ENCODE measurements at regions not wholly inside any gene's neighbourhood (a gene's known extent, or its start where the extent isn't known, plus 50 kb on each side); places are given as distances from the start of the nearest gene placed in this dataset.
A peak's percentile ranks its signal among the peaks of the same experiment; 100 is the strongest.

GRCh38 chr2:45250176-45250575 lies 240.9 kb upstream of the SIX2 start:
- no peaks in the 10 kb centered on the region for H3K36me3 ChIP-seq (ENCODE audit: control insufficient read depth in 2 of 2, insufficient read depth in 2 of 2, low read length in 2 of 2)
- H3K9me3 ChIP-seq (ENCODE audit: control insufficient read depth in 2 of 2, low read length in 2 of 2): no peaks in the 10 kb centered on the region
- no peaks in the 10 kb centered on the region for H3K4me1 ChIP-seq (ENCODE audit: control insufficient read depth, insufficient read depth, low read length)

DNA sequence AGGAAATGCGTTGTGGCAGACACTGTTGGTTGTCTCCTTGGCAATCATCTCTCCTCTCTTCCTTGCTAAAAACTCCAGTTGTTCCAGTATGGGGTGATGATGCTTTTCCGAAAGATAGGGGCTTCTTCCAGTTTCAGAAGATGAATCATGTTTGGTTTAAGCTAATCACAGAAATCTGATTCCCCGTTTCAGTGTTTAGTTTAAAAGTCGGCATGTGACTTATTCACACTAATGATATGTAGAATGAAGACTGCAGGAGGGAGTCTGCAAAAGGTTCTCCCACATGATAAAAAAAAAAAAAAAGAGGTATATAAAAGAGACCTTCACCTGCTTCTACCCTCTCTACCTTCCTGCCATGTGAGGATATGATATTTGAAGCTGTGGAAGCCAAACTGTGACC lies 239.0 kb upstream of the SIX2 start:
- no peaks in the 10 kb centered on the region for H3K4me1 ChIP-seq (ENCODE audit: control insufficient read depth, insufficient read depth, low read length)
- H3K27me3 ChIP-seq (ENCODE audit: control insufficient read depth in 1 of 2, insufficient read depth in 2 of 2, low read length in 2 of 2): no peaks in the 10 kb centered on the region
- H3K9ac ChIP-seq (ENCODE audit: low read length in 2 of 2): no peak overlapping the region
- H3K36me3 ChIP-seq (ENCODE audit: control insufficient read depth in 2 of 2, insufficient read depth in 2 of 2, low read length in 2 of 2): no peaks in the 10 kb centered on the region
- H3K27ac ChIP-seq (ENCODE audit: low read length): no peak overlapping the region
- H3K4me3 ChIP-seq (ENCODE audit: low read length in 2 of 2): no peak overlapping the region
- no peaks in the 10 kb centered on the region for H3K9me3 ChIP-seq (ENCODE audit: control insufficient read depth in 2 of 2, low read length in 2 of 2)

More at GRCh38 chr2:45250176-45250575, 240.9 kb upstream of the SIX2 start:
- Histone ChIP-seq H3K4me3 (ENCODE audit: low read length in 2 of 2) (no peak overlapping the region), H3K9ac (ENCODE audit: low read length in 2 of 2) (no peak overlapping the region), H3K27ac (ENCODE audit: low read length) (no peak overlapping the region), H3K27me3 (ENCODE audit: control insufficient read depth in 1 of 2, insufficient read depth in 2 of 2, low read length in 2 of 2) (no peaks in the 10 kb centered on the region)

DNA sequence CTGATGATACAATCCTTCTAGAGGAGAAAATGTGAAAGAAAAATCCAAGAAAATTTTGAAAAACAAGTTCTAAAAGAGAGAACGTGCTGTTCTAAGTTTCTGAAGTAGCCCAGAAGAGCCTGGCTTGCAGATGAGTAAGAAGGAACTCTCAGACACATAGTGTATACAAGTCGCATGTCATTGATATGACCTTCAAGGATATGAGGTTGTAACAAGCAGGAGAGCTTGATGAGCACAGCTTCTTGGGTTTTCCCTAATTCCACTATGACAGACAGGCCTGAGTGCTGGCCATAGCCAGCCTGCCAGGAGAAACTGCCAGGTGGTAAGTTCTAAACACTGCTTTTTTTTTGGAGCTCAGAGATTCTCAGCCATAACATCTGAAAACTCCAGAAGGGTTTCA lies 235.7 kb upstream of the SIX2 start:
- Histone ChIP-seq H3K4me3 (ENCODE audit: low read length in 2 of 2) (no peak overlapping the region), H3K36me3 (ENCODE audit: control insufficient read depth in 2 of 2, insufficient read depth in 2 of 2, low read length in 2 of 2) (no peaks in the 10 kb centered on the region), H3K27me3 (ENCODE audit: control insufficient read depth in 1 of 2, insufficient read depth in 2 of 2, low read length in 2 of 2) (no peaks in the 10 kb centered on the region), H3K4me1 (ENCODE audit: control insufficient read depth, insufficient read depth, low read length) (peaks cover 6% of the 10 kb centered on the region), H3K27ac (ENCODE audit: low read length) (no peak overlapping the region), H3K9me3 (ENCODE audit: control insufficient read depth in 2 of 2, low read length in 2 of 2) (no peaks in the 10 kb centered on the region), H3K9ac (ENCODE audit: low read length in 2 of 2) (no peak overlapping the region)

DNA sequence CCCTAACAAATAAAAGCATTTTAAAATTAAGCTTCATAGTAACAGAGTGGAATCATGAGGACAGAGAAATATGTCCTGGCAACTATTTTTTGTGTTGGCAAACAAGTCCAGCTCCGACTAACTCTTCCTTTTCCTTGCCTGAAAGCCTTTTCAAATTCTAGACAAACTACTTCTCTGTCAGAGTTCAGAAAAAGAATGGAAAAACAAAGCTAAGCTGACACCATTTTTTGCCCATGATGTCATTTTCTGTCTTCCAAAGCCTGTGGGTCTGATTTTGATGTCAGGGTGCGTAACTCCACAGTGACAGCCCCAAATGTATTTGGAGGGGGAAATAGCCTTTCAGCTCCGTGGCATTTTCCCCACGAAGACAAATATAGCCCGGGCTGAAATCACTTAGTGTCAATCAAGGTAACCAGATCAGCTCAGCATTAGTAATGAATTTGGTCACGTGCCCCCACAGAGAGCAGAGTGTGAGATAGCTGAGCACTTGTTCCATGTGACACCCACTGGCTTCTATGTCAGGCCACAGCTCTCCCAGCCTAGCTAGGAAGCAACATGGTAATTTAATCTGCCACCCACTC lies 233.0 kb upstream of the SIX2 start:
- no peaks in the 10 kb centered on the region for H3K9me3 ChIP-seq (ENCODE audit: control insufficient read depth in 2 of 2, low read length in 2 of 2)
- peaks cover 6% of the 10 kb centered on the region for H3K4me1 ChIP-seq (ENCODE audit: control insufficient read depth, insufficient read depth, low read length)
- H3K36me3 ChIP-seq (ENCODE audit: control insufficient read depth in 2 of 2, insufficient read depth in 2 of 2, low read length in 2 of 2): no peaks in the 10 kb centered on the region
- no peak overlapping the region for H3K4me3 ChIP-seq (ENCODE audit: low read length in 2 of 2)
- no peak overlapping the region for H3K9ac ChIP-seq (ENCODE audit: low read length in 2 of 2)
- peak overlapping the region; percentile 37 for H3K27ac ChIP-seq (ENCODE audit: low read length)
- H3K27me3 ChIP-seq (ENCODE audit: control insufficient read depth in 1 of 2, insufficient read depth in 2 of 2, low read length in 2 of 2): no peaks in the 10 kb centered on the region

- Histone ChIP-seq H3K4me3 (ENCODE audit: low read length in 2 of 2) (no peak overlapping the region), H3K27me3 (ENCODE audit: control insufficient read depth in 1 of 2, insufficient read depth in 2 of 2, low read length in 2 of 2) (no peaks in the 10 kb centered on the region), H3K4me1 (ENCODE audit: control insufficient read depth, insufficient read depth, low read length) (peaks cover 6% of the 10 kb centered on the region), H3K36me3 (ENCODE audit: control insufficient read depth in 2 of 2, insufficient read depth in 2 of 2, low read length in 2 of 2) (no peaks in the 10 kb centered on the region), H3K9ac (ENCODE audit: low read length in 2 of 2) (no peak overlapping the region), H3K27ac (ENCODE audit: low read length) (peak overlapping the region; percentile 32), H3K9me3 (ENCODE audit: control insufficient read depth in 2 of 2, low read length in 2 of 2) (no peaks in the 10 kb centered on the region)
Measured at GRCh38 chr2:45241061-45241561, 231.9 kb upstream of the SIX2 start.

GRCh38 chr2:45237850-45238542 lies 228.7 kb upstream of the SIX2 start:
- no peaks in the 10 kb centered on the region for H3K27me3 ChIP-seq (ENCODE audit: control insufficient read depth in 1 of 2, insufficient read depth in 2 of 2, low read length in 2 of 2)
- no peak overlapping the region for H3K9ac ChIP-seq (ENCODE audit: low read length in 2 of 2)
- H3K9me3 ChIP-seq (ENCODE audit: control insufficient read depth in 2 of 2, low read length in 2 of 2): no peaks in the 10 kb centered on the region
- H3K27ac ChIP-seq (ENCODE audit: low read length): no peak overlapping the region
- no peaks in the 10 kb centered on the region for H3K36me3 ChIP-seq (ENCODE audit: control insufficient read depth in 2 of 2, insufficient read depth in 2 of 2, low read length in 2 of 2)
- peaks cover 6% of the 10 kb centered on the region for H3K4me1 ChIP-seq (ENCODE audit: control insufficient read depth, insufficient read depth, low read length)
- H3K4me3 ChIP-seq (ENCODE audit: low read length in 2 of 2): no peak overlapping the region

DNA sequence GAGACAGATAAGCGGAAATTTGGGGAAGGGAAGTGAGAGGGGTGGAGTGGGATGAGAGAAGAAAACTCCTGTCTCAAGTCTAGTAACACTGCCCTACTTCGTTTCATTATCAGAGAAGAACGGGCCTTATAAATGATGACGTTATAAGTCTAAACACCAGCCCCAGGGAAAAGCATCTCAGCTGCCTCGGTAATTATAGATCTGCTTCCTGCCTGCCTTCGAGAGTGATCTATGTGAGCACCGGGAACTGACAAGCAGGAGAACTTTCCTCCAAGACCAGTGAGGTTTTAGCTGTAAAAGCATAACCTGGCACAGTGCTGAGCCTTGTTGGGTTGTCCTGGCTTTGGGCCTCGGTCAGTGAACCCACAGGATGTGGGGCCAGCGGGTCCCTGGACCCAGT lies 227.9 kb upstream of the SIX2 start:
- H3K4me1 ChIP-seq (ENCODE audit: control insufficient read depth, insufficient read depth, low read length): peaks cover 6% of the 10 kb centered on the region
- no peaks in the 10 kb centered on the region for H3K9me3 ChIP-seq (ENCODE audit: control insufficient read depth in 2 of 2, low read length in 2 of 2)
- H3K36me3 ChIP-seq (ENCODE audit: control insufficient read depth in 2 of 2, insufficient read depth in 2 of 2, low read length in 2 of 2): no peaks in the 10 kb centered on the region
- no peaks in the 10 kb centered on the region for H3K27me3 ChIP-seq (ENCODE audit: control insufficient read depth in 1 of 2, insufficient read depth in 2 of 2, low read length in 2 of 2)
- no peak overlapping the region for H3K27ac ChIP-seq (ENCODE audit: low read length)
- no peak overlapping the region for H3K9ac ChIP-seq (ENCODE audit: low read length in 2 of 2)
- no peak overlapping the region for H3K4me3 ChIP-seq (ENCODE audit: low read length in 2 of 2)

GRCh38 chr2:45236268-45236667 lies 227.0 kb upstream of the SIX2 start:
- no peak overlapping the region for H3K27ac ChIP-seq (ENCODE audit: low read length)
- no peak overlapping the region for H3K9ac ChIP-seq (ENCODE audit: low read length in 2 of 2)
- H3K27me3 ChIP-seq (ENCODE audit: control insufficient read depth in 1 of 2, insufficient read depth in 2 of 2, low read length in 2 of 2): no peaks in the 10 kb centered on the region
- H3K4me3 ChIP-seq (ENCODE audit: low read length in 2 of 2): no peak overlapping the region
- peaks cover under 1% of the 10 kb centered on the region for H3K4me1 ChIP-seq (ENCODE audit: control insufficient read depth, insufficient read depth, low read length)
- H3K36me3 ChIP-seq (ENCODE audit: control insufficient read depth in 2 of 2, insufficient read depth in 2 of 2, low read length in 2 of 2): no peaks in the 10 kb centered on the region
- H3K9me3 ChIP-seq (ENCODE audit: control insufficient read depth in 2 of 2, low read length in 2 of 2): no peaks in the 10 kb centered on the region

DNA sequence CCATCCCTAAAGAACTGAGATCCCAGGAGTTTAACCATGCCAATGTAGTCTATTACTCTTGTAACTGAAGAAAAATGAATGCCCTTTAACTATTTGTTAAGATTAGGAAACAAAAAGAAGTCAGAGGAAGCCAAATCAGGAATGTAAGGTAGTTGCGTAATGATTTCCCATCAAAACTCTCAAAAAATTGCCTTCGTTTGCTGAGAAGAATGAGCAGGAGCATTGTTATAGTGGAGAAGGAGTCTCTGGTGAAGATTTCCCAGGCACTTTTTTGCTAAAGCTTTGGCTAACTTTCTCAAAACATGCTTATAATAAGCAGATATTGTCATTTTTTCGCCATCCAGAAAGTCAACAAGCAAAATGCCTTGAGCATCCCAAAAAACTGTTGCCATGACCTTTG lies 224.0 kb upstream of the SIX2 start:
- Histone ChIP-seq H3K9ac (ENCODE audit: low read length in 2 of 2) (no peak overlapping the region), H3K9me3 (ENCODE audit: control insufficient read depth in 2 of 2, low read length in 2 of 2) (no peaks in the 10 kb centered on the region), H3K27ac (ENCODE audit: low read length) (no peak overlapping the region), H3K36me3 (ENCODE audit: control insufficient read depth in 2 of 2, insufficient read depth in 2 of 2, low read length in 2 of 2) (no peaks in the 10 kb centered on the region), H3K4me1 (ENCODE audit: control insufficient read depth, insufficient read depth, low read length) (peaks cover 2% of the 10 kb centered on the region), H3K4me3 (ENCODE audit: low read length in 2 of 2) (no peak overlapping the region), H3K27me3 (ENCODE audit: control insufficient read depth in 1 of 2, insufficient read depth in 2 of 2, low read length in 2 of 2) (no peaks in the 10 kb centered on the region)

DNA sequence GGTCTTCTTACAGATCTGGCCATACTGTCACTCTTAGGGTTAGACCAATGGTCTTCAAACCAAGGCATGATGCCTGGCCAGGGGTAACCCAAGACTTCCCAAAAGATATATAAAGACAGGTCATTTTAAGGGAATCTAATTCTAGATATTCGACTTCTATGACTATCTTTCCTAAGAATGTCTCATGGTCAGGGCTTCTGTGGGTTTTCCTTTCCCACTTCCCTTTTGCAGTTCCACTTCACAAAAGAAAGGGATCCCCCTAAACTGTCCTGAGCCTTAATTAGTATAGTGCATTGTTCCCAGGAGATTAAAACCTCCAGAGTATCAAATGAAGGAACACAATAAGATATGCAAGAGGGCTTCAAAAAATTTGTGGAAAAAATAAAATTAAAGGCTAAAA lies 223.6 kb upstream of the SIX2 start:
- H3K27me3 ChIP-seq (ENCODE audit: control insufficient read depth in 1 of 2, insufficient read depth in 2 of 2, low read length in 2 of 2): no peaks in the 10 kb centered on the region

GRCh38 chr2:45229411-45229810 lies 220.2 kb upstream of the SIX2 start:
- Histone ChIP-seq H3K27ac (ENCODE audit: low read length) (no peak overlapping the region), H3K27me3 (ENCODE audit: control insufficient read depth in 1 of 2, insufficient read depth in 2 of 2, low read length in 2 of 2) (no peaks in the 10 kb centered on the region), H3K4me3 (ENCODE audit: low read length in 2 of 2) (no peak overlapping the region), H3K36me3 (ENCODE audit: control insufficient read depth in 2 of 2, insufficient read depth in 2 of 2, low read length in 2 of 2) (no peaks in the 10 kb centered on the region), H3K9ac (ENCODE audit: low read length in 2 of 2) (no peak overlapping the region), H3K4me1 (ENCODE audit: control insufficient read depth, insufficient read depth, low read length) (peaks cover 7% of the 10 kb centered on the region), H3K9me3 (ENCODE audit: control insufficient read depth in 2 of 2, low read length in 2 of 2) (peaks cover 0 to 3% of the 10 kb centered on the region in 2 donors)

More for the DNA sequence above, 223.6 kb upstream of the SIX2 start:
- Histone ChIP-seq H3K36me3 (ENCODE audit: control insufficient read depth in 2 of 2, insufficient read depth in 2 of 2, low read length in 2 of 2) (no peaks in the 10 kb centered on the region), H3K4me3 (ENCODE audit: low read length in 2 of 2) (no peak overlapping the region), H3K9ac (ENCODE audit: low read length in 2 of 2) (no peak overlapping the region), H3K4me1 (ENCODE audit: control insufficient read depth, insufficient read depth, low read length) (peaks cover 2% of the 10 kb centered on the region), H3K9me3 (ENCODE audit: control insufficient read depth in 2 of 2, low read length in 2 of 2) (no peaks in the 10 kb centered on the region), H3K27ac (ENCODE audit: low read length) (no peak overlapping the region)
